Esophagus squamous epithelium (tissue), 5 donors: ENCODE measurements at regions not wholly inside any gene's neighbourhood (a gene's known extent, or its start where the extent isn't known, plus 50 kb on each side); places are given as distances from the start of the nearest gene placed in this dataset.

Experiments used
- DNase-seq: peaks from one replicate; lab custom pipeline; 2025; lab: John Stamatoyannopoulos, UW
- H3K27ac ChIP-seq, 4 donors: fragments of 200-600 bp; sonication (generic); one replicate each; pipeline ENCODE4 v1.5.1; 2016 to 2019; ENCODE audit warnings: mild to moderate bottlenecking in 1 of 4
- H3K27me3 ChIP-seq, 4 donors: fragments of 200-600 bp; sonication (generic); 1 replicate in 3 of 4; 2 replicates in 1 of 4; pipeline versions ENCODE4 v1.5.1 to v1.6.0; 2017 to 2021; ENCODE audit warnings: antibody characterized with exemption in 1 of 4
- H3K36me3 ChIP-seq, 3 donors: fragments of 200-600 bp; sonication (generic); one replicate each; pipeline ENCODE4 v1.5.1; 2016 to 2019
- H3K4me1 ChIP-seq, 3 donors: fragments of 200-600 bp; sonication (generic); one replicate each; pipeline ENCODE4 v1.5.1; 2017 to 2019
- H3K4me3 ChIP-seq, 4 donors: fragments of 200-600 bp; sonication (generic); 1 replicate in 3 of 4; 2 replicates in 1 of 4; pipeline ENCODE4 v1.5.1; 2016 to 2019; ENCODE audit warnings: mild to moderate bottlenecking in 2 of 4, moderate library complexity in 1 of 4
- H3K9me3 ChIP-seq, 3 donors: fragments of 200-600 bp; sonication (generic); one replicate each; pipeline ENCODE4 v1.5.1; 2016 to 2019
- POLR2A ChIP-seq, 4 donors: fragments of 450-650 bp; IDR thresholded peaks; one replicate each; pipeline ENCODE4 v1.6.1; 2017; ENCODE audit warnings: antibody characterized with exemption in 4 of 4, mild to moderate bottlenecking in 4 of 4, moderate library complexity in 3 of 4
- WGBS, 2 donors: methylation state at CpG; one replicate each; pipeline ENCODE4 v1.1.5; 2018; 5-methylcytosine and 5-hydroxymethylcytosine counted together
- intact Hi-C: fragments of 100-400 bp; cut with DNase I; formaldehyde crosslinking; loops from one replicate; pipeline ENCODE4 v1.15.0; 2022
- TF ChIP-seq, protein P1 (sequence below), 6 experiments: fragments of 450-650 bp in 4 of 6; fragments of 200-600 bp in 2 of 6; sonication (generic) in 2 of 6; IDR thresholded peaks; one replicate each; pipeline ENCODE4 v1.5.1; 2016 to 2019; ENCODE audit warnings: antibody characterized with exemption in 6 of 6, mild to moderate bottlenecking in 4 of 6, moderate library complexity in 4 of 6
- donor health status: DM: yes; HTN: yes; CAD: no.

GRCh38 chr9:95574866-95575553, 58.2 kb upstream of the PTCH1 start:
- H3K27ac ChIP-seq, result no peak overlapping the region
- H3K36me3 ChIP-seq, result no peaks in the 10 kb centered on the region
- H3K27me3 ChIP-seq, result peaks cover 0 to 77% (median 0%) of the 10 kb centered on the region in 4 donors
- H3K4me1 ChIP-seq, result peaks cover 0 to 7% (median 0%) of the 10 kb centered on the region in 3 donors
- no peak overlapping the region for H3K4me3 ChIP-seq
- intact Hi-C loops, result no loop called here
- H3K9me3 ChIP-seq, result no peaks in the 10 kb centered on the region
- TF ChIP-seq, protein P1, sequence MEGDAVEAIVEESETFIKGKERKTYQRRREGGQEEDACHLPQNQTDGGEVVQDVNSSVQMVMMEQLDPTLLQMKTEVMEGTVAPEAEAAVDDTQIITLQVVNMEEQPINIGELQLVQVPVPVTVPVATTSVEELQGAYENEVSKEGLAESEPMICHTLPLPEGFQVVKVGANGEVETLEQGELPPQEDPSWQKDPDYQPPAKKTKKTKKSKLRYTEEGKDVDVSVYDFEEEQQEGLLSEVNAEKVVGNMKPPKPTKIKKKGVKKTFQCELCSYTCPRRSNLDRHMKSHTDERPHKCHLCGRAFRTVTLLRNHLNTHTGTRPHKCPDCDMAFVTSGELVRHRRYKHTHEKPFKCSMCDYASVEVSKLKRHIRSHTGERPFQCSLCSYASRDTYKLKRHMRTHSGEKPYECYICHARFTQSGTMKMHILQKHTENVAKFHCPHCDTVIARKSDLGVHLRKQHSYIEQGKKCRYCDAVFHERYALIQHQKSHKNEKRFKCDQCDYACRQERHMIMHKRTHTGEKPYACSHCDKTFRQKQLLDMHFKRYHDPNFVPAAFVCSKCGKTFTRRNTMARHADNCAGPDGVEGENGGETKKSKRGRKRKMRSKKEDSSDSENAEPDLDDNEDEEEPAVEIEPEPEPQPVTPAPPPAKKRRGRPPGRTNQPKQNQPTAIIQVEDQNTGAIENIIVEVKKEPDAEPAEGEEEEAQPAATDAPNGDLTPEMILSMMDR (IDR thresholded peaks at IDR 0.05), result no peak
- TF ChIP-seq POLR2A (IDR thresholded peaks at IDR 0.05), result no peak
- DNase-seq, result no peak
- 77% methylated on average over 11 to 14 of the region's 14 CpGs for WGBS, 2 donors

GRCh38 chr9:95574176-95574575, 57.4 kb upstream of the PTCH1 start:
- intact Hi-C loops, result no loop called here
- WGBS, 2 donors, result 44 to 65% methylated on average over 8 to 11 of the region's 16 CpGs
- Histone ChIP-seq H3K27ac (no peak overlapping the region), H3K4me1 (peaks cover 0 to 8% (median 0%) of the 10 kb centered on the region in 3 donors), H3K4me3 (no peak overlapping the region), H3K9me3 (no peaks in the 10 kb centered on the region), H3K36me3 (no peaks in the 10 kb centered on the region), H3K27me3 (peaks cover 0 to 80% (median 0%) of the 10 kb centered on the region in 4 donors)
- DNase-seq, result no peak
- TF ChIP-seq POLR2A (IDR thresholded peaks at IDR 0.05), result no peak
- TF ChIP-seq, protein P1 (IDR thresholded peaks at IDR 0.05), result no peak

DNA sequence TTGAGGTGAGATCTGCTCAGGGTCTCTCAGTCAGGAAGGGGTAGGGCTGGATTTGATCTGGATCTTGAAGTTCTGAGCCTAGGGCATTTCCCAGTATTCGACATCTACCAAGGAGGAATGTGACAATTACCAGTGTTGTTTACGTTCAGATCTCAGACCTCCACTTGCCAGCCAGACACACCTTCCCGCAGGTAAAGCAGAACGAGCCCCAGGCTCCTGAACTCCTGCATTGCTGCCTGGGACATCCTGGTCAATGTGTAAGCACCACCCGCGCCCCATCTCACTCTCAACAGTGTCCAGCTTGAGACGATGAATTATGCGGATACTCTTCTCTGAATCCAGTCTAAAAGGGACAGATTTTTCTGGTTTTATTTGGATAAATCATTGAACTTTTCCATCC, 56.7 kb upstream of the PTCH1 start:
- Histone ChIP-seq H3K27ac (no peak overlapping the region), H3K9me3 (no peaks in the 10 kb centered on the region), H3K4me3 (no peak overlapping the region), H3K4me1 (peaks cover 0 to 8% (median 0%) of the 10 kb centered on the region in 3 donors), H3K36me3 (no peaks in the 10 kb centered on the region), H3K27me3 (peaks cover 0 to 80% (median 0%) of the 10 kb centered on the region in 4 donors)
- intact Hi-C loops, result no loop called here
- TF ChIP-seq, protein P1 (IDR thresholded peaks at IDR 0.05), result no peak
- no peak for TF ChIP-seq POLR2A (IDR thresholded peaks at IDR 0.05)
- no peak for DNase-seq
- WGBS, 2 donors, result 80 to 83% methylated on average over 8 of the region's 8 CpGs

- no peak for DNase-seq
- 71 to 87% methylated on average over 5 to 22 of the region's 25 CpGs for WGBS, 2 donors
Measured at GRCh38 chr9:95572381-95573151, 55.8 kb upstream of the PTCH1 start.

More at GRCh38 chr9:95572381-95573151, 55.8 kb upstream of the PTCH1 start:
- Histone ChIP-seq H3K4me3 (no peak overlapping the region), H3K27me3 (peaks cover 0 to 78% (median 0%) of the 10 kb centered on the region in 4 donors), H3K4me1 (peaks cover 0 to 8% (median 0%) of the 10 kb centered on the region in 3 donors), H3K36me3 (no peaks in the 10 kb centered on the region), H3K9me3 (no peaks in the 10 kb centered on the region), H3K27ac (no peak overlapping the region)
- no peak for TF ChIP-seq POLR2A (IDR thresholded peaks at IDR 0.05)
- TF ChIP-seq, protein P1 (IDR thresholded peaks at IDR 0.05), result no peak
- intact Hi-C loops, result no loop called here
